CD4-positive, alpha-beta T cell treated with Interleukin-10 for 1 hour (primary cell): ENCODE measurements at regions not wholly inside any gene's neighbourhood (a gene's known extent, or its start where the extent isn't known, plus 50 kb on each side); places are given as distances from the start of the nearest gene placed in this dataset.
"Not testable (repeated sequence)": the region's sequence is repeated elsewhere in the genome, so short reads cannot be mapped to it uniquely, and the experiment has no call there.

Experiments
- DNase-seq: peaks from one replicate; pipeline ENCODE4 v3.0.0-alpha.2; 2020

GRCh38 chr5:21594566-21594965 lies 1258.6 kb downstream of the CDH12 start:
- no peak for DNase-seq

GRCh38 chr5:21593261-21593660 lies 1259.9 kb downstream of the CDH12 start:
- DNase-seq: no peak

GRCh38 chr5:21581508-21581907 lies 1271.6 kb downstream of the CDH12 start:
- no peak for DNase-seq

- no peak for DNase-seq
Observed at GRCh38 chr5:21574961-21575360, 1278.2 kb downstream of the CDH12 start.

- no peak for DNase-seq
Observed at GRCh38 chr5:21574438-21574837, 1278.7 kb downstream of the CDH12 start.

GRCh38 chr5:21573416-21574314 lies 1279.5 kb downstream of the CDH12 start:
- no peak for DNase-seq

GRCh38 chr5:21571196-21571595 lies 1281.9 kb downstream of the CDH12 start:
- DNase-seq: not testable (repeated sequence)

- not testable (repeated sequence) for DNase-seq
Observed at GRCh38 chr5:21559109-21559508, 1294.0 kb downstream of the CDH12 start.

- DNase-seq: not testable (repeated sequence)
Observed at GRCh38 chr5:21552263-21552662, 1300.9 kb downstream of the CDH12 start.

GRCh38 chr5:21550916-21551315 lies 1302.2 kb downstream of the CDH12 start:
- DNase-seq: not testable (repeated sequence)

- not testable (repeated sequence) for DNase-seq
Observed at GRCh38 chr5:21547656-21548055, 1305.5 kb downstream of the CDH12 start.

GRCh38 chr5:21535114-21535513 lies 1318.0 kb downstream of the CDH12 start:
- DNase-seq: not testable (repeated sequence)

- DNase-seq: not testable (repeated sequence)
Observed at GRCh38 chr5:21521157-21521556, 1332.0 kb downstream of the CDH12 start.

GRCh38 chr5:21496926-21497325 lies 1356.2 kb downstream of the CDH12 start:
- DNase-seq: not testable (repeated sequence)

- not testable (repeated sequence) for DNase-seq
Observed at GRCh38 chr5:21496056-21496455, 1357.1 kb downstream of the CDH12 start.

GRCh38 chr5:21495235-21495634 lies 1357.9 kb downstream of the CDH12 start:
- not testable (repeated sequence) for DNase-seq

- DNase-seq: not testable (repeated sequence)
Observed at GRCh38 chr5:21494033-21494432, 1359.1 kb downstream of the CDH12 start.

GRCh38 chr5:21491182-21491581 lies 1362.0 kb downstream of the CDH12 start:
- not testable (repeated sequence) for DNase-seq

GRCh38 chr5:21488828-21489227 lies 1364.3 kb downstream of the CDH12 start:
- not testable (repeated sequence) for DNase-seq

GRCh38 chr5:21485458-21486000 lies 1367.6 kb downstream of the CDH12 start:
- DNase-seq: not testable (repeated sequence)

- DNase-seq: not testable (repeated sequence)
Observed at GRCh38 chr5:21484498-21484889, 1368.7 kb downstream of the CDH12 start.

- DNase-seq: not testable (repeated sequence)
Observed at GRCh38 chr5:21483790-21484497, 1369.2 kb downstream of the CDH12 start.

- not testable (repeated sequence) for DNase-seq
Observed at GRCh38 chr5:21482983-21483650, 1370.0 kb downstream of the CDH12 start.
